ENCODE measurements at regions not wholly inside any gene's neighbourhood (a gene's known extent, or its start where the extent isn't known, plus 50 kb on each side); places are given as distances from the start of the nearest gene placed in this dataset.

DNA sequence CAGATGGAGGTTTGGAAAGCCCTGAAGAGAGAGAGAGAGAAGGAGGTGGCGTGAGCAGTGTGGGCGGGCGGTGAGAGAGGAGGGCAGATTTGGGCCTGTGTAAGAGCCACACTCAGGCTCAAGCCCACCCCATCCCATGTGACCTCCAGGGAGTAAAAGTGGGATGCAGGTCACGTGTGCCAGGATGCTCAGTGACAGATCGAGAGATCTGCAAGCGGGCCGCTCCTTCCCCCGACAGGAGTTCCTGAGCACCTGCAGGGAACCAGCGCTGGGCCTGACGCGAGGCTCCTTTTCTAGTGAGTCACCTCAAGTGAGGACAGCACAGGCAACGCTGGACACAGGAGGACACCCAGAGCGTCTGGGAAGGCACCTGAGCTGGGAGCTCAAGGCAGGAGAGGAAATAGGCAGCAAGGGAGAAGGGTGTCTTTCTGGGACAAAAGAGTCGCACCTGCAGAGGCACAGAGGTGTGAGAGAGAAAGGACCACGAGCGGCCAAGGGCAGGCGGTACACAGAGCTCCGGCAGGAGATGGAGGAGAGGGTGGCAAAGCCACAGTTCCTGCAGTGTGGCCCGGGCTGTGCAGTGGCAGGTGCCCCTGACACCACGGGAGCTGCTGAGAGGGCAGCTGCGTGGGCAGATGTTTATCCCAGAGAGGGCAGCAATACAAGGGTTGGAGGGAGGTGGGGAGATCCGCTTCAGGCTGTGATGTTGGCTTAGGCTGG lies 1294.8 kb downstream of the TBC1D22A start:
- TF ChIP-seq, protein P1, sequence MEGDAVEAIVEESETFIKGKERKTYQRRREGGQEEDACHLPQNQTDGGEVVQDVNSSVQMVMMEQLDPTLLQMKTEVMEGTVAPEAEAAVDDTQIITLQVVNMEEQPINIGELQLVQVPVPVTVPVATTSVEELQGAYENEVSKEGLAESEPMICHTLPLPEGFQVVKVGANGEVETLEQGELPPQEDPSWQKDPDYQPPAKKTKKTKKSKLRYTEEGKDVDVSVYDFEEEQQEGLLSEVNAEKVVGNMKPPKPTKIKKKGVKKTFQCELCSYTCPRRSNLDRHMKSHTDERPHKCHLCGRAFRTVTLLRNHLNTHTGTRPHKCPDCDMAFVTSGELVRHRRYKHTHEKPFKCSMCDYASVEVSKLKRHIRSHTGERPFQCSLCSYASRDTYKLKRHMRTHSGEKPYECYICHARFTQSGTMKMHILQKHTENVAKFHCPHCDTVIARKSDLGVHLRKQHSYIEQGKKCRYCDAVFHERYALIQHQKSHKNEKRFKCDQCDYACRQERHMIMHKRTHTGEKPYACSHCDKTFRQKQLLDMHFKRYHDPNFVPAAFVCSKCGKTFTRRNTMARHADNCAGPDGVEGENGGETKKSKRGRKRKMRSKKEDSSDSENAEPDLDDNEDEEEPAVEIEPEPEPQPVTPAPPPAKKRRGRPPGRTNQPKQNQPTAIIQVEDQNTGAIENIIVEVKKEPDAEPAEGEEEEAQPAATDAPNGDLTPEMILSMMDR (IDR thresholded peaks at IDR 0.05 in 2 of 3, conservative IDR thresholded peaks at IDR 0.05 in 1 of 3; ENCODE audit: borderline replicate concordance in 1 of 3, insufficient read depth in 1 of 3, low read depth in 2 of 3, low read length in 2 of 3) = no peak
- TF ChIP-seq POLR2A (IDR thresholded peaks at IDR 0.05; ENCODE audit: borderline replicate concordance, extremely low read depth, insufficient read depth, insufficient read length) (no peak), ZNF274 (IDR thresholded peaks at IDR 0.05; ENCODE audit: low read depth, low read length) (no peak), POLR2AphosphoS5 (IDR thresholded peaks at IDR 0.05; ENCODE audit: low read depth, low read length) (no peak), TCF7L2 (IDR thresholded peaks at IDR 0.05; ENCODE audit: borderline replicate concordance, extremely low read depth, insufficient read depth, insufficient read length) (no peak), CEBPB (IDR thresholded peaks at IDR 0.05; ENCODE audit: low read depth) (no peak), EZH2phosphoT487 (IDR thresholded peaks at IDR 0.05; ENCODE audit: borderline replicate concordance) (no peak)
- TF ChIP-seq, protein P2, sequence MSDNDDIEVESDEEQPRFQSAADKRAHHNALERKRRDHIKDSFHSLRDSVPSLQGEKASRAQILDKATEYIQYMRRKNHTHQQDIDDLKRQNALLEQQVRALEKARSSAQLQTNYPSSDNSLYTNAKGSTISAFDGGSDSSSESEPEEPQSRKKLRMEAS (IDR thresholded peaks at IDR 0.05) = no peak
- TF ChIP-seq, protein P3, sequence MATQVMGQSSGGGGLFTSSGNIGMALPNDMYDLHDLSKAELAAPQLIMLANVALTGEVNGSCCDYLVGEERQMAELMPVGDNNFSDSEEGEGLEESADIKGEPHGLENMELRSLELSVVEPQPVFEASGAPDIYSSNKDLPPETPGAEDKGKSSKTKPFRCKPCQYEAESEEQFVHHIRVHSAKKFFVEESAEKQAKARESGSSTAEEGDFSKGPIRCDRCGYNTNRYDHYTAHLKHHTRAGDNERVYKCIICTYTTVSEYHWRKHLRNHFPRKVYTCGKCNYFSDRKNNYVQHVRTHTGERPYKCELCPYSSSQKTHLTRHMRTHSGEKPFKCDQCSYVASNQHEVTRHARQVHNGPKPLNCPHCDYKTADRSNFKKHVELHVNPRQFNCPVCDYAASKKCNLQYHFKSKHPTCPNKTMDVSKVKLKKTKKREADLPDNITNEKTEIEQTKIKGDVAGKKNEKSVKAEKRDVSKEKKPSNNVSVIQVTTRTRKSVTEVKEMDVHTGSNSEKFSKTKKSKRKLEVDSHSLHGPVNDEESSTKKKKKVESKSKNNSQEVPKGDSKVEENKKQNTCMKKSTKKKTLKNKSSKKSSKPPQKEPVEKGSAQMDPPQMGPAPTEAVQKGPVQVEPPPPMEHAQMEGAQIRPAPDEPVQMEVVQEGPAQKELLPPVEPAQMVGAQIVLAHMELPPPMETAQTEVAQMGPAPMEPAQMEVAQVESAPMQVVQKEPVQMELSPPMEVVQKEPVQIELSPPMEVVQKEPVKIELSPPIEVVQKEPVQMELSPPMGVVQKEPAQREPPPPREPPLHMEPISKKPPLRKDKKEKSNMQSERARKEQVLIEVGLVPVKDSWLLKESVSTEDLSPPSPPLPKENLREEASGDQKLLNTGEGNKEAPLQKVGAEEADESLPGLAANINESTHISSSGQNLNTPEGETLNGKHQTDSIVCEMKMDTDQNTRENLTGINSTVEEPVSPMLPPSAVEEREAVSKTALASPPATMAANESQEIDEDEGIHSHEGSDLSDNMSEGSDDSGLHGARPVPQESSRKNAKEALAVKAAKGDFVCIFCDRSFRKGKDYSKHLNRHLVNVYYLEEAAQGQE (IDR thresholded peaks at IDR 0.05; ENCODE audit: low read depth) = no peak
